Fibroblast of skin of back (primary cell): ENCODE measurements at regions not wholly inside any gene's neighbourhood (a gene's known extent, or its start where the extent isn't known, plus 50 kb on each side); places are given as distances from the start of the nearest gene placed in this dataset.

ENCODE experiments used
- DNase-seq: peaks from one replicate; pipeline ENCODE4 v3.0.0-alpha.2; 2013

DNA sequence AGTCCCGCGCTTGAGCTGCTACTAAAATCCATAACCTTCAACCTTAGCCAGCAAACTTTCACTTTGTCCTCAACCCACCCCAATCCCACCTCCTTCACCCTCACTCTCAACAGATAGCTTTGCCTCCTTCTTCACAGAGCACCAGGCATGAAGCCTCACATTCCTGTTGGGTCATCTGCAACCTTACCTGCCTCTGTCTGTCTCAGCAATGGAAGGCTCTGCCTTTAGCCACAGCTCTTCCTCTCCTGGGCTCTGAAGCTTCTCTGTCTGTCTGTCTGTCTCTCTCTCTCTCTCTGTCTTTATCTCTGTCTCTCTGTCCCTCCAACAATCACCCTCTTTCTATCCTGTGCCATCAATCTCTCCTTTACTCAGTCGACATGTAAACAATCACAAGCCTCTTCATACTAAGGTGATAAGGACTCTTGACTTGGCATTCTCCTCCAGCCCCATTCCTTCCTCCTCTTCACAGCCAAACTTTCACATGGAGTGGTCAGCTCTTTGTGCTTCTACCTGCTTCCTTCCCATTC is 220.8 kb downstream of the SPTSSA start:
- DNase-seq, result no peak

DNA sequence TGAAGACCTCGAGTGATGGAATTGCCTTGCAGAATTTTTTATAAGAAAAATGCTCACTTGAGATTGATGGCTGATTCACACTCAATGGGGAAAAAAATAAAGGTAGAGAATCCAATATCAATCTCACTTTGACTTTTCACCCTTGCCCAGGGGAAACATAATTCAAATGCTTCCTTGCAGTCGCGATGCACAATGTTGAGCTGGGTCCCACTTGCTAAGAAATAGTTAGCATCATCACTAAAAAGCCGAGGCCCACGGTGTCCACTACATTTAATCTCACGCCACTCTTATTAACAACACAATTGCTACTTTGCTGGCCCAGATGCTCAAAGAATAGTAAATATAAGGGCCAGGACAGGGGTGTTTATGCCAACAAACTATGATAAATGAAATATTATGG is 223.4 kb downstream of the SPTSSA start:
- DNase-seq, result no peak

DNA sequence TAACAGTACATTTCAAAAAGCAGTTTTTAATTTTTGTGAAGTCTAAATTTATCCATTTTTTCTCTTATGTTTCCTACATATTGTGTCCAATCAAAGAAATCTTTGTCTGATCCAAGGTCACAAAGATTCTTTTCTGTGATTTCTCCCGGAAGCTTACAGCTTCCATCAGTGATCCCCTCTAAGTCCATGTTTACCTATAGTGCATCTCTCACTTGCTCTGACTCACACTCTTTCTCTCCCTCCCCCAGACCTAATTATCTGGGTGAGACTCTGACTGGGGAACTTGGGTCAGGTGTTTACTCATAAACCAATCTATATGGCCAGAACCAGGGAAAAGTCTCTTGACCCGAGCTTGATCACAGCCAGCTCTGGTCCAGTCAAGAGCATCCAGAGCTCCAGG is 224.4 kb downstream of the SPTSSA start:
- no peak for DNase-seq

- DNase-seq, result no peak
Observed at GRCh38 chr14:34237081-34237480, 225.0 kb downstream of the SPTSSA start.

DNA sequence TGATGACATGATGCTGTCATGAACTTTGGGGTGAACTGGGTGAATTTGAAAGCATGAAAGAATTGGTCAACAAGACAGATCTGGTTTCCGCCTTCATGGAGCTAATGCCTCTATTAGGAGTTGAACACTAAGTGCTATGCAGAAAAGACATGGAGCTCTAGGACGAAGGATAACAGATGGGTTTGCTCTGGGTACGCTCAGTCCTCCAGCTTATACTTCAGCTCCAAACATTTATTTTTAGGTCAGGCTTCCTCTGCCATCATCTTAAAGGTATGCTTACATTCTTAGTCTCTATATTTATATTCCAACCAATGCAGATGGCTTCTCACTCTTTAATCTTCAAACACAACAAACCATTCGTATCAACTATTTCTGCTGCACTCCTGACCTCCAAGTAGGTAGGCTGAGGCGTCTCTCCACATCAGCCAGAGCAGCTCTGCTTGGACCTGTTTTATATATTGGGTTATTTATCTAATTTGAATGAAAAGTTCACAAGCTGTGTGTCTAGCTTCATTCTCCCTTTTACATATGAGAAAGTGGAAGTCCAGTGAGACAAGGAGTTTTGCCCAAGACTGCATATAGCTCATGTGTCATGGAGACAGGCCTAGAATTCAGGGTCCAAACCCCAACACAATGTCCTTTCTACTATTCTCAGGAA is 226.3 kb downstream of the SPTSSA start:
- DNase-seq, result no peak

DNA sequence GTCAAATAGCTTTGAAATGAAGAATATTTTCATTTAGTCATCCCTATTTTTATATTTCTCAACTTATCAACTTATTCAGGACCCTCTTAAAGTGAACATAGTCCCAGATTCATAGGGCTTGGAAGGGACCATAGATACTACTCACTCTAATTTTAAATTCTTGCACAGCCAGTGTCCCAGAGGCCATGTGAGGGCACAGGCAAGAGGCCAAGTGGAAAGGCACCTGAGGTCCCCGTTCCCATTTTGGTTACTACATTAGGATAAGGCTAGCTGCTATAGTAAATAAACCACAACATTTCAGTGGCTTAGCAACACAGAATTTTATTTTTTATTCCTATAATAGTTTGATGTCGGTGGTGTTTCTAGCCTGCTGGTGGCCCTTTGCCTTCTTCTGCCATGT is 227.8 kb downstream of the SPTSSA start:
- DNase-seq, result no peak

DNA sequence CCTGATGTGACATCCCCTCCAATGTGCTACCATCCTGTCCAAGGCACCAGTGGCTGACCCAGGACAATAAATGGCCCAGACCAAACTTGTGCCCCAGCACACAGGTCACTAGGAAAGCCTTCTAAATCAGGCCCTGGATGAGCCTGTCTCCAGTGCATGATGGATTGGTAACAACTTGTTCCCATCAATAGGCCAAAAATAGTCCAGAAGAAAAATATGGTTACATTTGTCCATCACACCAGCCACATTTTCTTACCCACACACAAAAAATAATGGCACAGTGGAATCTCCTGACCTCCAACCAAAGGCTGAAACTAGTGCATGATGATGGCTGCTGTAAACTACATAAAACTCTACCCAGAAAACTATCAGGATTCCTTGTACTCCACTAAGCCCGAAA is 228.4 kb downstream of the SPTSSA start:
- DNase-seq, result no peak

GRCh38 chr14:34232790-34233189 is 229.2 kb downstream of the SPTSSA start:
- DNase-seq, result no peak

DNA sequence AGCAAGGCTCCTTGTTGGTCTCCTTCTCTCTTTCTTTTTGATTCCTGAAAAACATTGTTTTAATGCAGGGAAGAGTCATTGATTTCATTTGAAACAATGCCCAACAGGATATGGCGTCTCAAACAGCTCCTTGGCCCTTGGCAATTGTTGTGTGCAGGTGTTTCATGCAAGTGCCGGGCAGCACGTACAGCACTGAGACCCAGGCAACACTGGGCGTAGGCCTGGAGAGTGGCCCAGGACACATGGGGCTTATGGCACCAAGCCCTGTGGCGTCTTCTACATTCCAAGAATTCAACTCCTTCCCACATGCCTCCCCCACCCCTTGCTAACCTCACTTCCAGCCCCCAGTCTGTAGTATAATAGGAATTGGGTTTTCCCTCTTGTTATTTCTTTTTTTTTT is 230.4 kb downstream of the SPTSSA start:
- DNase-seq, result peak; percentile 48

DNA sequence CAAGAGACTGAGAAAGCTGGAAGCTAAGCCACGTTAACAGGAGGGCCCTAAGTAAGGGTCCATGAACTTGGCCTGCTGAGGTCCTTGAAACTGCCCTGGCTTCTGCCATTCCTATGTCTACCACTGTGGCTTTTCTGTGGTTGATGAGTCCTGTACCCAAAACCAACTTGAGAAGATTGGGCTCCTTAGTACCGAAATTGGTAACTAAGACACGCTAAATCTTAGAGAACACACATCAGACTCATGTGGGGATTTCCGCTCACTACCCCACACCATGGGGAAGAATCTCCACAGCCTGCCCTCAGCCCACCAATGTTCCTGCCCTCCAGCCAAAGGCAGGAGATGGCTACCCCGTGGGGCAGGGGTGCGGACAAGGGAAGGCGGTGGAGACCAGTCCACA is 232.9 kb downstream of the SPTSSA start:
- DNase-seq, result no peak

DNA sequence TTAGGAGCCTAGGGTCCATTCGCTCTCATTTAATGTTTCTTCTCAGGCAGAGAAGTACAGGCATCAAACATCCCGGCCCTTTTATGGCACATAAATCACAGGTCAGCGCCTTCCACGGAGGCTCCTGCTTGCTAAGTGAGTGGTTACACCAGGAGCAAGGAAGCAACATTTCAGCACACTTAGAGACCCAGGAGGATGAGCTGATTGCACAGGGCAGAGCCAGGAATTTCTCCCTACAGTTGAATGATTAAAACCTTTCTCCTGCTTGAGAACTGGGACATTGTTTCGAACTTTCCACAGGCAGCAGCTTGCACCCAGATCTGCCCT is 233.4 kb downstream of the SPTSSA start:
- no peak for DNase-seq

DNA sequence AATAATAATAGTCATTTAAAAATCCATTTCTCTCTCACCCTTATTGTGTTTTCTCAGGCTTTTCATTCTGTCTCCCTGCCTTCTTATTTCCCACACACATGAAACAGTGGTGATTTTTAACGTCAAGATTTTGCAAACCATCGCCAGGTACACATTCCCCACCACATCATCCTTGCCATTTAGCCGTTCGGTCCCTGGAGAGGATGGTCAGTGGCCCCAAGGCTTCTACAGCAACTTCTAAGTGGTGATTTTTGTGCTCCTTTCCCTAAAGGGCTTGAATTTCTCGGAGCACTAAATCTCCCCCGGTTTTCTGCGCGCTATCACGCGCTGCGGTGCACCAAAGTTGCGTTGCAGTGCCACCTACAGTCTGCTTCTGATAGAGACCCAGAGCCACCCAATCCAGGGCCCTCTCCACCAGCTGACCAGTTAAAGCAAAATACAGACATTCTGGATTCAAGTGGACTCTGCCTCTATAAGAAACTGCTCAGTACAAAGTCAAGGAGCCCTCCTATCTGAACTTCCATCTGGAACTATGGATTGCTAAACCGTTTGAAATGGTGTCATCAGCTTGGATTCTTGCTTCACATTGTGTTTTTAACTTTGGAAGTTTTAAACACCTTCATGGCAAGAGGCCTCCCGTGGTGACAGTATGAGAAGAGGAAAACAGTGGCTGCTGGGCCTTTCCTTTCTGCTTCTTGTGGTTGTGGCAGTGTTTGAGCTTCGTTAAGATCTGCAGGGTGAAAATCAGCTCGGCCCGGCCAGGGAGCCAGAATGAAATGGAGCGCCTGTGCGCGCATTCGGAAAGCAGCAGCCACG is 234.0 kb downstream of the SPTSSA start:
- DNase-seq, result peak; percentile 51

DNA sequence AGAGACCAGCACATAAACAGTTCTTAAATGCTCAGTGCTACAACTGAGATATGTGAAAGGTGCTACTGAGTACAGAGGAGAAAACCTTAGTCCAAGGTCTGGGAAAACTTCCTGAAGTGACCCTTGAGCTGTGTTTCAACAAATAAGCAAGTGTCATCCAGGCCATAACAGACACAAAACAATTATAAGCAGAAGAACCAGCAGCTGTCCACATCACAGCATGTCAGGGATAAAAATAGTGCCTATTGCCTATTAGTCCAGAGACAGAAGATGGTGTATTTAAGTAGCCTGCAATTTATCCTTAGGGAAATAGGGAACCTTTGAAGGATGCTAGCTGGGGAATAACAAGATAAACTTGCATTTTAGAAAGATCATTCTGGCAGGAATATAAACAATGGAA is 237.8 kb downstream of the SPTSSA start:
- no peak for DNase-seq

DNA sequence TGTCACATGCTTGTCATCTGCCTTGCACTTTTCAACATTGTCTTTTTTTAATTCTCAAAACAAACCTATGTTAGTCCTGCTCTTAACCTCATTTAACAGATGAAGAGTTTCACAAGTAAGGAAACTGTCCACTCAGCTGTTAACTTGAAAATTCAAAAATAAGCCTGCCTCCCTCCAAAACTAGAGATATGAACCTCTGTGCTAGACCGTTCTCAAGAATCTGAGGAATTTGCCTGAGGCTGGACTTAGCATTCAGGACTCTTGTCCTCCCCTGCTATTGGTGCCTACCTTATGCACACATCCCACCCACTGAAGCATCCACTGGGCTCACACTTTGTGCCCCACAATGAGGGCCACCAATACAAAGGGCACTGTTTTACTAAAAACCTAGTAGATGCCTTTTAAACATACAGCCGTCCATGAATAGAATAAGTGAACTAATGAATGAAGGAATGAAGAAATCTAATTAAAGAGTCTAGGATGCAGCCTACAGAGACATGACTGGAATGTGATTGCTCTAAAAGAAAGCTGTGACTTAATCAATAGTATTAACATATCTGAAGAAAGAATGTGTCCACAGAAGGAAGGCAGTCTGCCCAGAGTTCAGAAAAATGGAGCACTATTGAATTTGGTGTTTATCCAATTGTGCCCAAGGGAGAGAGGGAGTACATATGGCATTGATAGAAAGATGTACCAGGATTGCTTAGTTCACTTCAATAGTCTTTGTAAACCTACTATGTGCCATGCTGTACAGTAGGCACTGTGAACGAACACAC is 238.5 kb downstream of the SPTSSA start:
- no peak for DNase-seq

- no peak for DNase-seq
Observed at GRCh38 chr14:34222867-34223266, 239.2 kb downstream of the SPTSSA start.

GRCh38 chr14:34222122-34222521 is 239.9 kb downstream of the SPTSSA start:
- no peak for DNase-seq

DNA sequence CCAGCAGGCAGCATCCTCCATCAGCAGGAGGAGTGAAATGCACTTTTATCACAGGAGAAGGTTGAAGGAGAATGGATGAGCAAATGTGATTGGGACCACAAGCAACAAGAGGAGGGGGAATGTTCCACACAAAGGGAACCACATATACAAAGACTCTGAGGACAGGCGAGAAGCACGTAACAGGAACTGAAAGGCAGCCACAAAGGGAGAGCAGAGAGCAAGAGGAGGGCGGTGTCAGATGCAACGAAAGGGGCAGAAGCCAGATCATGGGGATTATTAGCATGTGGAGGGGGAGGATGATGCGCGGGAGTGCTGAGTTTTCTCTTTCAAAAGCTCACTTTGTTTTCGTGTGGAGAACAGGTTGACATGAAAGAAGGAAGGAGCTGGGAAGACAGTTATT is 241.1 kb downstream of the SPTSSA start:
- no peak for DNase-seq

DNA sequence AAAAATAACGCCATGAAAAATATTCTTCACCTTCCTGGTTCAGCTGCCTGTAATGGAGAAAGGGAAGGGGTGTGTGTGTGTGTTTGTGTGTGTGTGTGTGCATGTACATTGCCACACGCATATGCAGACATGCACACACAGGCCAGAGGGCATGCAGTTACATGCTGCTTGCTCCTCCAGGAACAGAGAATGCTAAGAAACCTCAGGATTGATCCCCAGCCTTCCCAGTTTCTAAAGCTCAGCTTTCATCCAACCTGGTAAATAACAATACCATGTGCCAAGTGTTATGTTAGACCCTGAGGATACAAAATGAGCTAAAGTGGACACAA is 241.7 kb downstream of the SPTSSA start:
- no peak for DNase-seq

DNA sequence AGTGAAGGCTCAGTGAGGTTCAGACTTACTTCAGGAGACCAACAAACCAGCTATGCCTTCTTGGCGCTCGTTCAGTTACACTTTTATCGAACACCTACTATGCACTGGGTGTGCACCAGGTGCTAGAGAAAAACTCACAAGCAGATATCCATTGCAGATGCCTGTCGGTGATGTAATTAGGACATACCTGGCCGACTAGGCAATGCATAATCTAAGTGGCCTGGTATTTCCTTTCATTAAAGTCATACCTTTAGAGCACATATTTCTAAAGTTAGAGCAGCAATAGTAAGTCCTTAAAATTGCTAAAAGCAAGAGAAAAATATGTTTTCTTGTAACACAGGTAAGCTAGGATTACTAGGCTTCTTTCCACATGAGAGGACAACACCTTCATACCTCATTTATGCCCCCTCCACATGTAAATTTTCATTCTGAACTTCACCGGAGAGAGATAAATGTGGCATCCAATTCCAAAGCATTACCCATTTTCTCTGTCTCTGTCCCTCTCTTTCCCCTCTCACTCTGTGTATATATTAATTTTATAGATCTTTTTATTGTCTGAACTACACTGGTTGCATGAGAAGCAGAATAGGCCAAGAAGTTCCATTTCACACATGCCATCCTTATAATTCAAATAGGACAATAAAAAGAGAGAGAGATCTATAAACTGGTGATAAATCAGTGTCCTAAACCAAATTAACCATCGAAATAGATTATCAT is 242.2 kb downstream of the SPTSSA start:
- no peak for DNase-seq

GRCh38 chr14:34218881-34219280 is 243.2 kb downstream of the SPTSSA start:
- no peak for DNase-seq

DNA sequence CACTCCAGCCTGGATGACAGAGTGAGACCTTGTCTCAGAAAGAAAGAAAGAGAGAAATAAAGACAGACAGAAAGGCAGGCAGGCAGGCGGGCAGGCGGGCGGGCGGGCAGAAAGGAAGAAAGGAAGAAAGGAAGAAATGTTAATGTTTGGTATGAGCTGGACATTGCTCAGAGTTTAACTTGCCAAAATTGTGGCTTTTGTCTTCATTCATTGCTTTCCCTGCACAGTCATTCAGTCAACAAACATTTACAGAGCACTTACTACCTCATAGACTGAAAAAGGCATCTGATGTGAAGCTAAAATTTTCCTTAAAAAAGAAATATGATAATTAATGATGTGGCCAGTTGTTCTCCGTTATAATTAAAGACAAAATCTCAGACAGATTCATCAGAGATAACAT is 247.1 kb downstream of the SPTSSA start:
- DNase-seq, result no peak

DNA sequence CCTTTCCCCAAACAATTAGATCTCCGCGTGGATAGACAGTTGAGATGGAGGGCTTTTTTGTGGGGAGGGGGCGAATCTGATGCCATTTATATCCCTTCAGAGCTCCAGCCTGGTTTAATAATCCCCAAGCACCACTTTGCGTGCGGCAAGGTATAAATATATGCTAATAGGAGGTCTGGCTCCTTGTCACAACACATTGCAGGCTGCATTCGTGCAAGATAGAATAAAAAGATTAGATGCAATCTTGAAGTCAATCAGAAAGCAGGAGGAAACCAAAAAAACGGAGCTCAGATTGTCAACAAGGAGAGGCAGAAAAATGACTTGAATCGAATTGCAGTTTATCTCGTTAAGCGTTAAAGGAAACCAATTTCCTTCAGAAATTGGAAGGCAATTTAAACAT is 248.7 kb downstream of the SPTSSA start:
- DNase-seq, result no peak
